ENCODE measurements at regions not wholly inside any gene's neighbourhood (a gene's known extent, or its start where the extent isn't known, plus 50 kb on each side); places are given as distances from the start of the nearest gene placed in this dataset.

- Histone ChIP-seq H3K79me1 (ENCODE audit: low read depth, low read length) (no peaks in the 10 kb centered on the region), H3K18ac (ENCODE audit: extremely low read depth, low read length) (no peak overlapping the region), H3K36me3 (ENCODE audit: control insufficient read depth in 2 of 4, insufficient read depth in 4 of 4, low read length in 3 of 4) (no peaks in the 10 kb centered on the region), H4K5ac (ENCODE audit: insufficient read length, low read depth, low read length) (no peak overlapping the region), H3K79me2 (ENCODE audit: control insufficient read depth in 1 of 2, insufficient read depth in 2 of 2, low read length in 2 of 2) (no peaks in the 10 kb centered on the region), H2BK12ac (ENCODE audit: low read depth, low read length) (no peak overlapping the region), H3K4me1 (replicated peaks in 1 of 4; ENCODE audit: control insufficient read depth in 3 of 4, insufficient read depth in 4 of 4, low read length in 3 of 4) (no peaks in the 10 kb centered on the region), H3K4me3 (ENCODE audit: extremely low read depth in 1 of 4, insufficient read depth in 2 of 4, low read depth in 3 of 4, low read length in 4 of 4) (no peak overlapping the region), H3K23me2 (ENCODE audit: low read depth, low read length) (no peaks in the 10 kb centered on the region), H3K4ac (replicated peaks; ENCODE audit: insufficient read length, low read depth, low read length) (no peak overlapping the region), H3K27me3 (replicated peaks in 1 of 4; ENCODE audit: control insufficient read depth in 3 of 4, extremely low read depth in 1 of 4, insufficient read depth in 3 of 4, low read length in 3 of 4) (no peaks in the 10 kb centered on the region), H3K9me3 (ENCODE audit: insufficient read depth in 2 of 2, low read depth in 1 of 2, low read length in 1 of 2) (no peaks in the 10 kb centered on the region), H2BK15ac (ENCODE audit: low read length) (no peak overlapping the region), H2BK120ac (replicated peaks; ENCODE audit: low read depth, low read length) (no peak overlapping the region), H3K9ac (replicated peaks in 1 of 4; ENCODE audit: extremely low read depth in 1 of 4, low read depth in 3 of 4, low read length in 3 of 4) (no peak overlapping the region), H3K4me2 (ENCODE audit: insufficient read depth in 1 of 2, low read depth in 2 of 2, low read length in 2 of 2) (no peak overlapping the region), H4K91ac (replicated peaks; ENCODE audit: insufficient read length, low read length) (no peak overlapping the region), H4K8ac (ENCODE audit: extremely low read depth, insufficient read depth, low read length) (no peak overlapping the region), H3K27ac (ENCODE audit: low read depth, low read length) (no peak overlapping the region), H2AFZ (ENCODE audit: low read length) (no peak overlapping the region), H3K14ac (ENCODE audit: insufficient read length) (no peak overlapping the region), H2BK20ac (ENCODE audit: low read length) (no peak overlapping the region), H3K23ac (ENCODE audit: insufficient read length) (no peak overlapping the region), H4K20me1 (replicated peaks in 1 of 2; ENCODE audit: control insufficient read depth in 1 of 2, insufficient read depth in 2 of 2, low read length in 2 of 2) (no peaks in the 10 kb centered on the region), H3K56ac (replicated peaks; ENCODE audit: insufficient read length, low read depth, low read length) (no peak overlapping the region), H2AK5ac (ENCODE audit: low read depth, low read length) (no peak overlapping the region), H2BK5ac (ENCODE audit: low read depth, low read length) (no peak overlapping the region)
- FAIRE-seq (no peak), DNase-seq (ENCODE audit: low read depth in 1 of 2, low spot score in 2 of 2) (no peak)
- 100% methylated on average over 3 of the region's 3 CpGs; no CpG with 5 or more reads in 1 of the 2 experiments for WGBS, 2 experiments (ENCODE audit: extremely low coverage in 1 of 2, insufficient coverage in 1 of 2, insufficient read length in 1 of 2, insufficient replicate concordance in 2 of 2, low coverage in 1 of 2, low lambda C conversion rate in 2 of 2, missing lambda C conversion rate in 1 of 2)
- ChIA-PET CTCF (ENCODE audit: partially characterized antibody) (interaction anchor here (0.9 kb wide), 1 partner anchor 22 kb away, joined by 3 read pairs; no protein-coding TSS in a partner anchor), POLR2A (ENCODE audit: partially characterized antibody) (no interaction called here)
- TF ChIP-seq ZNF274 (IDR thresholded peaks at IDR 0.05; ENCODE audit: borderline replicate concordance, extremely low read depth, low read length), result no peak
- no peak for TF ChIP-seq TBP (IDR thresholded peaks at IDR 0.05; ENCODE audit: low read depth, low read length)
- no peak for TF ChIP-seq KDM5A (IDR thresholded peaks at IDR 0.05; ENCODE audit: low read length)
- no peak for TF ChIP-seq RAD21 (IDR thresholded peaks at IDR 0.05 in 1 of 2, conservative IDR thresholded peaks at IDR 0.05 in 1 of 2; ENCODE audit: low read depth in 2 of 2, low read length in 2 of 2)
- TF ChIP-seq BACH1 (IDR thresholded peaks at IDR 0.05; ENCODE audit: low read length), result no peak
- TF ChIP-seq, protein P1, sequence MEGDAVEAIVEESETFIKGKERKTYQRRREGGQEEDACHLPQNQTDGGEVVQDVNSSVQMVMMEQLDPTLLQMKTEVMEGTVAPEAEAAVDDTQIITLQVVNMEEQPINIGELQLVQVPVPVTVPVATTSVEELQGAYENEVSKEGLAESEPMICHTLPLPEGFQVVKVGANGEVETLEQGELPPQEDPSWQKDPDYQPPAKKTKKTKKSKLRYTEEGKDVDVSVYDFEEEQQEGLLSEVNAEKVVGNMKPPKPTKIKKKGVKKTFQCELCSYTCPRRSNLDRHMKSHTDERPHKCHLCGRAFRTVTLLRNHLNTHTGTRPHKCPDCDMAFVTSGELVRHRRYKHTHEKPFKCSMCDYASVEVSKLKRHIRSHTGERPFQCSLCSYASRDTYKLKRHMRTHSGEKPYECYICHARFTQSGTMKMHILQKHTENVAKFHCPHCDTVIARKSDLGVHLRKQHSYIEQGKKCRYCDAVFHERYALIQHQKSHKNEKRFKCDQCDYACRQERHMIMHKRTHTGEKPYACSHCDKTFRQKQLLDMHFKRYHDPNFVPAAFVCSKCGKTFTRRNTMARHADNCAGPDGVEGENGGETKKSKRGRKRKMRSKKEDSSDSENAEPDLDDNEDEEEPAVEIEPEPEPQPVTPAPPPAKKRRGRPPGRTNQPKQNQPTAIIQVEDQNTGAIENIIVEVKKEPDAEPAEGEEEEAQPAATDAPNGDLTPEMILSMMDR (IDR thresholded peaks at IDR 0.05; ENCODE audit: control extremely low read depth in 1 of 3, insufficient read depth in 1 of 3, low read depth in 1 of 3, low read length in 3 of 3), result no peak
- TF ChIP-seq SP2 (IDR thresholded peaks at IDR 0.05; ENCODE audit: low read length), result no peak
- TF ChIP-seq ATF2 (IDR thresholded peaks at IDR 0.05; ENCODE audit: low read length), result no peak
- TF ChIP-seq ASH2L (IDR thresholded peaks at IDR 0.05; ENCODE audit: low read length), result no peak
- no peak for TF ChIP-seq SIN3A (conservative IDR thresholded peaks at IDR 0.05 in 1 of 2, IDR thresholded peaks at IDR 0.05 in 1 of 2; ENCODE audit: low read depth in 1 of 2, low read length in 2 of 2)
Observed at GRCh38 chrX:144901521-144901920, 345.8 kb upstream of the SPANXN1 start.

Measured in H1 (cell line).